OCI-LY1 (cell line): ENCODE measurements at regions not wholly inside any gene's neighbourhood (a gene's known extent, or its start where the extent isn't known, plus 50 kb on each side); places are given as distances from the start of the nearest gene placed in this dataset.

ENCODE experiments used
- CTCF ChIP-seq: fragments of 200-600 bp; sonication (generic), shearing (Covaris generic); IDR thresholded peaks from 2 replicates; pipeline ENCODE4 v1.5.1; 2017; ENCODE audit warnings: mild to moderate bottlenecking, antibody characterized with exemption, low read length, moderate library complexity, mixed read lengths
- EZH2 ChIP-seq: fragments of 200-600 bp; sonication (generic), shearing (Covaris generic); IDR thresholded peaks from 2 replicates; pipeline ENCODE4 v1.8.0; 2017; ENCODE audit warnings: borderline replicate concordance, mixed run types, mild to moderate bottlenecking, antibody characterized with exemption, low read length, moderate library complexity, mixed read lengths

GRCh38 chr1:200275816-200276453 is 133.9 kb downstream of the ZNF281 start:
- no peak for TF ChIP-seq CTCF
- no peak for TF ChIP-seq EZH2
